H1 (cell line): ENCODE measurements at regions not wholly inside any gene's neighbourhood (a gene's known extent, or its start where the extent isn't known, plus 50 kb on each side); places are given as distances from the start of the nearest gene placed in this dataset.

ENCODE experiments used
- CTCF ChIA-PET: fragments of 300-600 bp; sonication (Branson Sonifier 250); formaldehyde crosslinking; loops from one replicate; lab custom pipeline; 2021; ENCODE audit not compliant: partially characterized antibody; lab: Charles Lee
- POLR2A ChIA-PET: fragments of 300-600 bp; sonication (Branson Sonifier 250); formaldehyde crosslinking; loops from one replicate; lab custom pipeline; 2021; ENCODE audit warnings: inconsistent platforms; ENCODE audit not compliant: partially characterized antibody; lab: Charles Lee
- DNase-seq, 2 experiments: peaks; one replicate each; pipeline versions ENCODE4 v3.0.0 to v3.0.0-alpha.2; 2010 to 2022; ENCODE audit warnings: low spot score in 2 of 2, low read depth in 1 of 2, mixed read lengths in 1 of 2
- FAIRE-seq: peaks from 2 replicates; lab custom pipeline; 2011; peaks lifted over from hg19 to GRCh38; lab: Jason Lieb, UNC
- H2AFZ ChIP-seq: 2 replicates; pipeline ENCODE4 v1.8.1; 2012; ENCODE audit warnings: low read length, inconsistent platforms
- H2AK5ac ChIP-seq: 2 replicates; pipeline ENCODE4 v1.6.1; 2013; ENCODE audit warnings: low read depth, low read length
- H2BK120ac ChIP-seq: replicated peaks from 2 replicates; pipeline ENCODE3; 2013; ENCODE audit warnings: low read depth, low read length, inconsistent platforms
- H2BK12ac ChIP-seq: 2 replicates; pipeline ENCODE4 v1.6.1; 2013; ENCODE audit warnings: low read depth, low read length
- H2BK15ac ChIP-seq: 2 replicates; pipeline ENCODE4 v1.6.1; 2013; ENCODE audit warnings: low read length
- H2BK20ac ChIP-seq: 2 replicates; pipeline ENCODE4 v1.6.1; 2013; ENCODE audit warnings: low read length
- H2BK5ac ChIP-seq: 2 replicates; pipeline ENCODE4 v1.6.1; 2013; ENCODE audit warnings: low read depth, low read length
- H3K14ac ChIP-seq: 2 replicates; pipeline ENCODE4 v1.6.1; 2013; ENCODE audit warnings: inconsistent platforms; ENCODE audit not compliant: insufficient read length
- H3K18ac ChIP-seq: 2 replicates; pipeline ENCODE4 v1.6.1; 2013; ENCODE audit warnings: low read length; ENCODE audit errors: extremely low read depth
- H3K23ac ChIP-seq: 2 replicates; pipeline ENCODE4 v1.6.1; 2013; ENCODE audit warnings: inconsistent platforms; ENCODE audit not compliant: insufficient read length
- H3K23me2 ChIP-seq: 2 replicates; pipeline ENCODE4 v1.6.1; 2013; ENCODE audit warnings: low read depth, low read length
- H3K27ac ChIP-seq: 2 replicates; pipeline ENCODE4 v1.6.1; 2011; ENCODE audit warnings: low read depth, low read length, inconsistent platforms
- H3K27me3 ChIP-seq, 4 experiments: replicated peaks in 1 of 4; 1 replicate in 1 of 4; 2 replicates in 3 of 4; pipeline versions ENCODE4 v1.6.1 to v1.8.1; 2011 to 2013; ENCODE audit warnings: low read length in 3 of 4, mild to moderate bottlenecking in 3 of 4, inconsistent platforms in 2 of 4, mixed read lengths in 2 of 4, moderate library complexity in 1 of 4; ENCODE audit not compliant: control insufficient read depth in 3 of 4, insufficient read depth in 3 of 4; ENCODE audit errors: extremely low read depth in 1 of 4
- H3K36me3 ChIP-seq, 4 experiments: 2 replicates each; pipeline versions ENCODE4 v1.6.1 to v1.8.1; 2011 to 2013; ENCODE audit warnings: mild to moderate bottlenecking in 4 of 4, low read length in 3 of 4, moderate library complexity in 2 of 4, control low read depth in 1 of 4, inconsistent platforms in 1 of 4; ENCODE audit not compliant: insufficient read depth in 4 of 4, control insufficient read depth in 2 of 4
- H3K4ac ChIP-seq: replicated peaks from 2 replicates; pipeline ENCODE3; 2013; ENCODE audit warnings: low read length, low read depth, mixed read lengths, inconsistent platforms; ENCODE audit not compliant: insufficient read length
- H3K4me1 ChIP-seq, 4 experiments: replicated peaks in 1 of 4; 1 replicate in 1 of 4; 2 replicates in 3 of 4; pipeline versions ENCODE4 v1.6.1 to v1.8.1; 2011 to 2013; ENCODE audit warnings: low read length in 3 of 4, inconsistent platforms in 2 of 4, mixed read lengths in 1 of 4; ENCODE audit not compliant: insufficient read depth in 4 of 4, control insufficient read depth in 3 of 4
- H3K4me2 ChIP-seq, 2 experiments: 2 replicates each; pipeline versions ENCODE4 v1.6.1 to v1.8.1; 2011 to 2013; ENCODE audit warnings: low read depth in 2 of 2, low read length in 2 of 2, control low read depth in 1 of 2, inconsistent platforms in 1 of 2, mild to moderate bottlenecking in 1 of 2; ENCODE audit not compliant: insufficient read depth in 1 of 2
- H3K4me3 ChIP-seq, 4 experiments: fragments of 200-600, 300-600 bp in 1 of 4; sonication (generic), shearing (Covaris generic), sonication (Bioruptor Twin) in 1 of 4; 2 replicates each; pipeline versions ENCODE4 v1.5.1 to v1.8.1; 2011 to 2016; ENCODE audit warnings: low read length in 4 of 4, low read depth in 3 of 4, control low read depth in 2 of 4, inconsistent platforms in 2 of 4, mild to moderate bottlenecking in 2 of 4, mixed read lengths in 1 of 4, moderate library complexity in 1 of 4; ENCODE audit not compliant: insufficient read depth in 2 of 4; ENCODE audit errors: extremely low read depth in 1 of 4
- H3K56ac ChIP-seq: replicated peaks from 2 replicates; pipeline ENCODE3; 2013; ENCODE audit warnings: low read depth, mild to moderate bottlenecking, mixed read lengths, low read length, inconsistent platforms; ENCODE audit not compliant: insufficient read length
- H3K79me1 ChIP-seq: 2 replicates; pipeline ENCODE4 v1.6.1; 2013; ENCODE audit warnings: low read depth, low read length, control low read depth
- H3K79me2 ChIP-seq, 2 experiments: 2 replicates each; pipeline versions ENCODE4 v1.6.1 to v1.8.1; 2012 to 2013; ENCODE audit warnings: low read length in 2 of 2, mild to moderate bottlenecking in 2 of 2, inconsistent platforms in 1 of 2; ENCODE audit not compliant: insufficient read depth in 2 of 2, control insufficient read depth in 1 of 2
- H3K9ac ChIP-seq, 4 experiments: replicated peaks in 1 of 4; 1 replicate in 1 of 4; 2 replicates in 3 of 4; pipeline versions ENCODE4 v1.6.1 to v1.8.1; 2011 to 2013; ENCODE audit warnings: low read depth in 3 of 4, low read length in 3 of 4, control low read depth in 2 of 4, mild to moderate bottlenecking in 2 of 4, moderate library complexity in 2 of 4, inconsistent platforms in 1 of 4; ENCODE audit errors: extremely low read depth in 1 of 4
- H3K9me3 ChIP-seq, 2 experiments: 2 replicates each; pipeline versions ENCODE4 v1.6.1 to v1.8.1; 2012 to 2013; ENCODE audit warnings: mild to moderate bottlenecking in 2 of 2, moderate library complexity in 2 of 2, control low read depth in 1 of 2, inconsistent platforms in 1 of 2, low read depth in 1 of 2, low read length in 1 of 2, mixed read lengths in 1 of 2; ENCODE audit not compliant: insufficient read depth in 2 of 2
- H4K20me1 ChIP-seq, 2 experiments: replicated peaks in 1 of 2; 2 replicates each; pipeline versions ENCODE3 to v1.8.1; 2011 to 2013; ENCODE audit warnings: inconsistent platforms in 2 of 2, low read length in 2 of 2, mild to moderate bottlenecking in 1 of 2; ENCODE audit not compliant: insufficient read depth in 2 of 2, control insufficient read depth in 1 of 2
- H4K5ac ChIP-seq: 2 replicates; pipeline ENCODE4 v1.6.1; 2013; ENCODE audit warnings: low read length, low read depth, mixed read lengths, inconsistent platforms; ENCODE audit not compliant: insufficient read length
- H4K8ac ChIP-seq: 2 replicates; pipeline ENCODE4 v1.8.0; 2013; ENCODE audit warnings: mild to moderate bottlenecking, moderate library complexity, low read length, inconsistent platforms; ENCODE audit not compliant: insufficient read depth; ENCODE audit errors: extremely low read depth
- H4K91ac ChIP-seq: replicated peaks from 2 replicates; pipeline ENCODE3; 2013; ENCODE audit warnings: low read length, mixed read lengths, inconsistent platforms; ENCODE audit not compliant: insufficient read length
- ASH2L ChIP-seq: fragments of 200-600, 300-600 bp; sonication (generic); IDR thresholded peaks from one replicate; pipeline ENCODE4 v1.7.1; 2017; ENCODE audit warnings: low read length
- HDAC2 ChIP-seq, 2 experiments: fragments of 300-600 bp in 1 of 2; sonication (generic) in 1 of 2; IDR thresholded peaks; 2 replicates each; pipeline ENCODE4 v1.6.1; 2011 to 2012; ENCODE audit warnings: low read depth in 2 of 2, low read length in 2 of 2, mild to moderate bottlenecking in 2 of 2, moderate library complexity in 2 of 2, borderline replicate concordance in 1 of 2, inconsistent platforms in 1 of 2
- POLR2AphosphoS5 ChIP-seq: IDR thresholded peaks from 2 replicates; pipeline ENCODE4 v1.6.1; 2011; ENCODE audit warnings: low read depth, low read length
- RXRA ChIP-seq: IDR thresholded peaks from 2 replicates; pipeline ENCODE4 v1.6.1; 2011; ENCODE audit warnings: low read depth, mild to moderate bottlenecking, low read length, moderate library complexity; ENCODE audit not compliant: insufficient read depth
- SIRT6 ChIP-seq: IDR thresholded peaks from one replicate; pipeline ENCODE4 v1.7.1; 2012; ENCODE audit warnings: low read length, inconsistent platforms
- SP1 ChIP-seq: IDR thresholded peaks from 2 replicates; pipeline ENCODE4 v1.6.1; 2011; ENCODE audit warnings: low read depth, low read length
- WGBS, 2 experiments: shearing (Covaris generic) in 1 of 2; methylation state at CpG; one replicate each; pipeline versions ENCODE4 v1.1.6 to v1.1.7; 2013 to 2015; ENCODE audit warnings: low lambda C conversion rate in 2 of 2, mixed read lengths in 2 of 2, inconsistent platforms in 1 of 2, low coverage in 1 of 2, missing lambda C conversion rate in 1 of 2; ENCODE audit not compliant: insufficient replicate concordance in 2 of 2, insufficient coverage in 1 of 2, insufficient read length in 1 of 2; ENCODE audit errors: extremely low coverage in 1 of 2, missing lambda C conversion rate in 1 of 2; 5-methylcytosine and 5-hydroxymethylcytosine counted together

GRCh38 chr9:1173993-1174392, 123.8 kb downstream of the DMRT2 start:
- H4K20me1 ChIP-seq = no peaks in the 10 kb centered on the region

More at GRCh38 chr9:1173993-1174392, 123.8 kb downstream of the DMRT2 start:
- Histone ChIP-seq H3K36me3 (no peaks in the 10 kb centered on the region), H2AK5ac (no peak overlapping the region), H3K4me1 (no peaks in the 10 kb centered on the region), H3K27me3 (no peaks in the 10 kb centered on the region), H2BK5ac (no peak overlapping the region), H3K14ac (no peak overlapping the region), H3K27ac (no peak overlapping the region), H3K23me2 (no peaks in the 10 kb centered on the region; the same call in 1 of the 2 replicates), H3K9ac (no peak overlapping the region), H4K5ac (no peak overlapping the region), H4K91ac (no peak overlapping the region), H2BK120ac (no peak overlapping the region), H3K18ac (no peak overlapping the region), H3K9me3 (peaks cover 74 to 86% of the 10 kb centered on the region in 2 experiments), H3K79me2 (no peaks in the 10 kb centered on the region), H3K4me2 (no peak overlapping the region), H2BK12ac (no peak overlapping the region), H3K4ac (no peak overlapping the region), H3K4me3 (no peak overlapping the region), H2BK15ac (no peak overlapping the region), H3K56ac (no peak overlapping the region), H3K23ac (no peak overlapping the region), H2AFZ (no peak overlapping the region), H3K79me1 (no peaks in the 10 kb centered on the region), H4K8ac (no peak overlapping the region), H2BK20ac (no peak overlapping the region)
- 79% methylated on average over 6 of the region's 6 CpGs; no CpG with 5 or more reads in 1 of the 2 experiments for WGBS, 2 experiments
- TF ChIP-seq ASH2L = no peak
- TF ChIP-seq HDAC2 (IDR thresholded peaks at IDR 0.05; ENCODE audit: borderline replicate concordance in 1 of 2, low read depth in 2 of 2, low read length in 2 of 2) = no peak
- no peak for TF ChIP-seq SP1
- TF ChIP-seq RXRA = no peak
- no peak for TF ChIP-seq SIRT6
- TF ChIP-seq POLR2AphosphoS5 = no peak
- FAIRE-seq (no peak), DNase-seq (no peak)
- ChIA-PET POLR2A (no interaction called here), CTCF (interaction anchor here (0.6 to 1.6 kb wide), 2 partner anchors 13 to 104 kb away, joined by 3 read pairs; no protein-coding TSS in a partner anchor)
